MM.1S (cell line): ENCODE measurements at regions not wholly inside any gene's neighbourhood (a gene's known extent, or its start where the extent isn't known, plus 50 kb on each side); places are given as distances from the start of the nearest gene placed in this dataset.

Source experiments
- CTCF ChIP-seq: fragments of 300-600 bp; sonication (generic); IDR thresholded peaks from 2 replicates; pipeline ENCODE4 v1.5.1; 2016; ENCODE audit warnings: antibody characterized with exemption, low read length, mixed read lengths
- EZH2 ChIP-seq: fragments of 300-600 bp; sonication (generic); optimal IDR thresholded peaks from 2 replicates; pipeline ENCODE3; 2017; ENCODE audit warnings: low read depth, mild to moderate bottlenecking, antibody characterized with exemption, low read length, mixed read lengths

GRCh38 chr12:93288626-93289025 is 89.1 kb upstream of the NUDT4 start:
- TF ChIP-seq CTCF (no peak), EZH2 (no peak)
